BJ (cell line): ENCODE measurements at regions not wholly inside any gene's neighbourhood (a gene's known extent, or its start where the extent isn't known, plus 50 kb on each side); places are given as distances from the start of the nearest gene placed in this dataset.
A peak's percentile ranks its signal among the peaks of the same experiment; 100 is the strongest.

Experiments
- CTCF ChIA-PET: fragments of 350-600 bp; formaldehyde crosslinking; extraction: SDS; loops from one replicate; lab custom pipeline; 2021; ENCODE audit warnings: antibody characterized with exemption, inconsistent platforms; lab: Yijun Ruan, JAX
- POLR2A ChIA-PET: fragments of 300-600 bp; sonication (Branson Sonifier 250); formaldehyde crosslinking; extraction: SDS; loops from one replicate; lab custom pipeline; 2021; ENCODE audit warnings: antibody characterized with exemption; lab: Charles Lee
- DNase-seq: peaks from one replicate; pipeline ENCODE4 v3.0.0-alpha.2; 2011; ENCODE audit warnings: low read depth
- H3K27me3 ChIP-seq: 2 replicates; pipeline ENCODE4 v1.6.0; 2011; ENCODE audit warnings: low read length; ENCODE audit not compliant: control insufficient read depth, insufficient read depth
- H3K36me3 ChIP-seq: 2 replicates; pipeline ENCODE4 v1.5.1; 2011; ENCODE audit warnings: low read length; ENCODE audit not compliant: control insufficient read depth, insufficient read depth
- H3K4me3 ChIP-seq: 2 replicates; pipeline ENCODE4 v1.5.1; 2011; ENCODE audit warnings: low read depth, mild to moderate bottlenecking, control low read depth, low read length
- CTCF ChIP-seq: IDR thresholded peaks from 2 replicates; pipeline ENCODE4 v1.5.1; 2011; ENCODE audit warnings: low read depth, mild to moderate bottlenecking, control low read depth, inconsistent platforms, low read length, moderate library complexity; ENCODE audit not compliant: insufficient read depth

- ChIA-PET POLR2A (no interaction called here), CTCF (no interaction called here)
- no peak for DNase-seq
- Histone ChIP-seq H3K36me3 (no peaks in the 10 kb centered on the region), H3K27me3 (peaks cover 7% of the 10 kb centered on the region), H3K4me3 (no peak overlapping the region)
- no peak for TF ChIP-seq CTCF
Observed at GRCh38 chr15:69725957-69726356, 273.3 kb downstream of the RPLP1 start.

- DNase-seq = no peak
- H3K36me3 ChIP-seq = no peaks in the 10 kb centered on the region
- peaks cover 9% of the 10 kb centered on the region for H3K27me3 ChIP-seq
- no peak overlapping the region for H3K4me3 ChIP-seq
- ChIA-PET POLR2A (no interaction called here), CTCF (interaction anchor here (1.6 to 1.9 kb wide), 3 partner anchors 10 to 761 kb away, joined by 4 to 8 read pairs (median 4); partner anchors contain the start of gene TLE3)
- no peak for TF ChIP-seq CTCF
Observed at GRCh38 chr15:69727121-69727924, 274.7 kb downstream of the RPLP1 start.

GRCh38 chr15:69729167-69729748, 276.6 kb downstream of the RPLP1 start:
- no peak for DNase-seq
- TF ChIP-seq CTCF = peak; percentile 77
- POLR2A ChIA-PET = no interaction called here
- CTCF ChIA-PET = interaction anchor here (0.6 to 1.9 kb wide), 17 partner anchors 12 to 758 kb away, joined by 3 to 8 read pairs (median 4); partner anchors contain the start of gene TLE3
- H3K27me3 ChIP-seq = peaks cover 7% of the 10 kb centered on the region
- H3K36me3 ChIP-seq = no peaks in the 10 kb centered on the region
- no peak overlapping the region for H3K4me3 ChIP-seq

- Histone ChIP-seq H3K36me3 (no peaks in the 10 kb centered on the region), H3K27me3 (peaks cover 6% of the 10 kb centered on the region), H3K4me3 (no peak overlapping the region)
- no peak for TF ChIP-seq CTCF
- ChIA-PET POLR2A (no interaction called here), CTCF (interaction anchor here (1.0 to 2.6 kb wide), 2 partner anchors 328 to 736 kb away, joined by 3 to 12 read pairs; no protein-coding TSS in a partner anchor)
- no peak for DNase-seq
Observed at GRCh38 chr15:69730281-69731080, 277.9 kb downstream of the RPLP1 start.

GRCh38 chr15:69731081-69731330, 278.4 kb downstream of the RPLP1 start:
- TF ChIP-seq CTCF = no peak
- POLR2A ChIA-PET = no interaction called here
- no peak for DNase-seq
- no peak overlapping the region for H3K4me3 ChIP-seq
- CTCF ChIA-PET = interaction anchor here (1.0 to 2.7 kb wide), 3 partner anchors 7 to 736 kb away, joined by 3 to 12 read pairs (median 10); no protein-coding TSS in a partner anchor
- peaks cover 8% of the 10 kb centered on the region for H3K27me3 ChIP-seq
- no peaks in the 10 kb centered on the region for H3K36me3 ChIP-seq
